ENCODE measurements at regions not wholly inside any gene's neighbourhood (a gene's known extent, or its start where the extent isn't known, plus 50 kb on each side); places are given as distances from the start of the nearest gene placed in this dataset.

DNA sequence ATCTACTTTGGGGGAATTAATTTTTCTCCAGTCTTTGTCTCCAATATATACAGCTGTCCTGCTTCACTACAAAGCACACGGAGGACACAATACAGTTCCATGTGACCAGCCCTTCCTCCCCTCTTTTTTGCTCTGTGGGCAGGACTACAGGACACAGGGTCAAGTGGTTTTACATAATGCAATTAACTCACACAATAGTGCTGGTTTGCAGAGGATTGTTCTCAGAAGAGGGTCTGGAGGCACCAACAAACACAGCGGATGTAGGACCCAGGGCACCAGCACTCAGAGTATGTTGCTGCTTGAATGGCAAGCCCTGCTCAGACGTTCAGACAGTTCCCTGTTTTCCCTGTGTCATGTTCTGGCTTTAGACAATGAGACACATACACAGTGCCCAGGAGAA lies 52.0 kb upstream of the NPTX2 start:
- H3K36me3 ChIP-seq, result no peaks in the 10 kb centered on the region
- DNase-seq, result no peak
- H3K27me3 ChIP-seq, result peaks cover 0 to 28% (median 0%) of the 10 kb centered on the region in 3 donors
- no peak overlapping the region for H3K27ac ChIP-seq
- no peak overlapping the region for H3K4me3 ChIP-seq
- 45 to 60% (median 47%) methylated on average over 3 of the region's 3 CpGs for WGBS, 5 donors
- intact Hi-C loops (cut with DNase I; ENCODE audit: low total_unique reads), result no loop called here
- no peaks in the 10 kb centered on the region for H3K4me1 ChIP-seq
- TF ChIP-seq, protein P1, sequence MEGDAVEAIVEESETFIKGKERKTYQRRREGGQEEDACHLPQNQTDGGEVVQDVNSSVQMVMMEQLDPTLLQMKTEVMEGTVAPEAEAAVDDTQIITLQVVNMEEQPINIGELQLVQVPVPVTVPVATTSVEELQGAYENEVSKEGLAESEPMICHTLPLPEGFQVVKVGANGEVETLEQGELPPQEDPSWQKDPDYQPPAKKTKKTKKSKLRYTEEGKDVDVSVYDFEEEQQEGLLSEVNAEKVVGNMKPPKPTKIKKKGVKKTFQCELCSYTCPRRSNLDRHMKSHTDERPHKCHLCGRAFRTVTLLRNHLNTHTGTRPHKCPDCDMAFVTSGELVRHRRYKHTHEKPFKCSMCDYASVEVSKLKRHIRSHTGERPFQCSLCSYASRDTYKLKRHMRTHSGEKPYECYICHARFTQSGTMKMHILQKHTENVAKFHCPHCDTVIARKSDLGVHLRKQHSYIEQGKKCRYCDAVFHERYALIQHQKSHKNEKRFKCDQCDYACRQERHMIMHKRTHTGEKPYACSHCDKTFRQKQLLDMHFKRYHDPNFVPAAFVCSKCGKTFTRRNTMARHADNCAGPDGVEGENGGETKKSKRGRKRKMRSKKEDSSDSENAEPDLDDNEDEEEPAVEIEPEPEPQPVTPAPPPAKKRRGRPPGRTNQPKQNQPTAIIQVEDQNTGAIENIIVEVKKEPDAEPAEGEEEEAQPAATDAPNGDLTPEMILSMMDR (IDR thresholded peaks at IDR 0.05), result no peak
- TF ChIP-seq EP300 (IDR thresholded peaks at IDR 0.05) (no peak), POLR2A (IDR thresholded peaks at IDR 0.05) (no peak), POLR2AphosphoS5 (IDR thresholded peaks at IDR 0.05) (no peak)
- peaks cover 0 to 11% (median 9%) of the 10 kb centered on the region in 4 donors for H3K9me3 ChIP-seq

DNA sequence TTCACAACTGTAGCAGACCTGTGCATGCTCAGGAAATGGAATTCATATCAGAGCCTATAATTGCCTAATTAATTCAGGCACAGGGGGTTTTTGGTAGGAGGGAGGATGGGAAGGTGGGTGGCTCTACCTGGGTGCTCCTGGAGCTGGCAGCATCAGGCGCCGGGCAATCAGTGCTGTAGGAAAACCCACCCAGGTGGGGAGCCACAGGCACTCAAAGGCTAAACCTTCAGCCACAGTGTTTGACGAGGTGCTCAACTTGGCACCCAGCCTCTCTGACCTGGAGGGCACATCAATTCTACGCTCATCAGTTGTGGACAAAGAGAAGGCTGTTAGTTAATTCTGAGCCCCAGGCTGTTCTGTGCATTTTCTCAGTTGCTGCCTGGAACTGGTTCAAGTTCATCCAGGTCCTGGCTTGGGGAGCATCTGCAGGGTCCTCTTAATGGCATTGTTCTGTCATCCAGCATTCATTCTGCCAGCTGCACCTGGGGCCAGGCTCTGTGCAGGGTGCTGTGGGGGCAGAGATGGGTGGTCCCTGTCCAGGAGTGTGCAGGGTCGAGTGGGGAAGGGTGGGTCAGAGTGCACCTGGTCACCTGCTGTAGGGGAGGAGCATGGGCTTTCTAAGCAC lies 54.1 kb upstream of the NPTX2 start:
- intact Hi-C loops (cut with DNase I; ENCODE audit: low total_unique reads), result no loop called here

DNA sequence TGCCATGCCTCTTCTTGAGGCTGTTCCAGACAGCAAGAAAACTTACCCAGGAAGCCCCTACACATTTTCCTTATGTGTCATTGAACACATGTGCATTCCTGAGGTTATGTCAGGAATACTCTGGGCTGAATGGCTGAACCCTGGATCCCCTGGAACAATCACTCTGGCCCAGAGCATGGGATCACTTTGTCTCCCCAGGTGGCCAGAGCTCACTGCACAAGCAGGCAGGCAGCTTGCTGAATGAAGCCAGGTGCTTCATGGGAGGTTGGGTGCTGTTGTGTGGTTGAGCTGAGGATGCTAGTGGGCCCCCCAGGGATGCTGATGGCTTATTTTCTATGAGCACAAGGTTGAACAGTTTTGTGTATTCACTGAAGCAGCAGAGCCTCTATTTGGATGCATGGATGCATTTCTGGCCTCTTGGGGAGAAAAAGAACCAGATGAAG lies 54.7 kb upstream of the NPTX2 start:
- Histone ChIP-seq H3K36me3 (no peaks in the 10 kb centered on the region), H3K27me3 (peaks cover 0 to 20% (median 0%) of the 10 kb centered on the region in 3 donors), H3K4me3 (no peak overlapping the region), H3K27ac (no peak overlapping the region), H3K4me1 (no peaks in the 10 kb centered on the region), H3K9me3 (peaks cover 0 to 17% (median 9%) of the 10 kb centered on the region in 4 donors)
- no peak for DNase-seq
- intact Hi-C loops (cut with DNase I; ENCODE audit: low total_unique reads), result no loop called here
- TF ChIP-seq POLR2AphosphoS5 (IDR thresholded peaks at IDR 0.05), result no peak
- no peak for TF ChIP-seq POLR2A (IDR thresholded peaks at IDR 0.05)
- TF ChIP-seq EP300 (IDR thresholded peaks at IDR 0.05), result no peak
- TF ChIP-seq, protein P1 (IDR thresholded peaks at IDR 0.05), result no peak

More for the DNA sequence above, 54.1 kb upstream of the NPTX2 start:
- Histone ChIP-seq H3K27ac (no peak overlapping the region), H3K27me3 (peaks cover 0 to 20% (median 0%) of the 10 kb centered on the region in 3 donors), H3K9me3 (peaks cover 0 to 17% (median 9%) of the 10 kb centered on the region in 4 donors), H3K4me3 (no peak overlapping the region), H3K36me3 (no peaks in the 10 kb centered on the region), H3K4me1 (no peaks in the 10 kb centered on the region)
- WGBS, 5 donors, result 46 to 73% (median 67%) methylated on average over 3 to 5 of the region's 5 CpGs
- DNase-seq, result no peak
- TF ChIP-seq EP300 (IDR thresholded peaks at IDR 0.05) (no peak), POLR2A (IDR thresholded peaks at IDR 0.05) (no peak), POLR2AphosphoS5 (IDR thresholded peaks at IDR 0.05) (no peak)
- TF ChIP-seq, protein P1 (IDR thresholded peaks at IDR 0.05), result no peak

DNA sequence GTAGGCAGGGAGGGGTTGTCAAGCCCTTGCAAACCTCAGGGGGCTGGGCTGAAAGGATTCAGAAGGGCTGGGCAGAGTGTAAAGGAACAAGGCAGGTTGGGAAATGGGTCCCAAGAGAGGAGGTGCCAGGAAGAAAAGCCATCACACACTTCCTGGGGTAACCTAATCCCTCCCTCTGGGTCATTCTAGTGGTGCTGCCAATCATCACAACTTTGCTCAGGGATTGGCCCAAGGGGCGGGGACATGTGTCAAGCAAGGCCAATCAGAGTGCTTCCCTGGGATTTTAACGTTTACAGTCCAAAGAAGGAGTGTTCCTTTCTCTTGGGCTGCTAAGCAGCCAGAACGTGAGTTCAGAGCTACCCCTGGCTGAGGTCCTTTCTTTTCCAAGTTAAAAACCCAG lies 57.1 kb upstream of the NPTX2 start:
- Histone ChIP-seq H3K36me3 (no peaks in the 10 kb centered on the region), H3K4me1 (no peaks in the 10 kb centered on the region), H3K27ac (no peak overlapping the region), H3K27me3 (peaks cover 0 to 14% (median 0%) of the 10 kb centered on the region in 3 donors), H3K4me3 (no peak overlapping the region), H3K9me3 (peaks cover 0 to 15% (median 9%) of the 10 kb centered on the region in 4 donors)
- DNase-seq, result no peak
- 38 to 61% (median 44%) methylated on average over 3 of the region's 3 CpGs for WGBS, 5 donors
- TF ChIP-seq EP300 (IDR thresholded peaks at IDR 0.05), result no peak
- no peak for TF ChIP-seq POLR2AphosphoS5 (IDR thresholded peaks at IDR 0.05)
- TF ChIP-seq, protein P1 (IDR thresholded peaks at IDR 0.05), result no peak
- no peak for TF ChIP-seq POLR2A (IDR thresholded peaks at IDR 0.05)
- intact Hi-C loops (cut with DNase I; ENCODE audit: low total_unique reads), result no loop called here

All from stomach (tissue), 8 donors.